RWPE1 (cell line): ENCODE measurements at regions not wholly inside any gene's neighbourhood (a gene's known extent, or its start where the extent isn't known, plus 50 kb on each side); places are given as distances from the start of the nearest gene placed in this dataset.

Source experiments
- CTCF ChIA-PET: fragments of 350-600 bp; sonication (Branson Sonifier 250); formaldehyde crosslinking; extraction: SDS; loops from one replicate; lab custom pipeline; 2021; lab: Yijun Ruan, JAX
- POLR2A ChIA-PET: fragments of 400-600 bp; formaldehyde crosslinking; extraction: SDS; loops from one replicate; lab custom pipeline; 2020; ENCODE audit warnings: antibody characterized with exemption; ENCODE audit not compliant: low non-redundant PET; lab: Yijun Ruan, JAX
- DNase-seq: peaks from one replicate; pipeline ENCODE4 v3.0.0; 2012; ENCODE audit warnings: low spot score
- H3K27ac ChIP-seq: fragments of 450-650 bp; 2 replicates; pipeline ENCODE4 v1.5.1; 2017
- TF ChIP-seq, protein P1 (sequence below): fragments of 450-650 bp; conservative IDR thresholded peaks from 2 replicates; pipeline ENCODE4 v1.5.1; 2017; ENCODE audit warnings: low read depth, mild to moderate bottlenecking

DNA sequence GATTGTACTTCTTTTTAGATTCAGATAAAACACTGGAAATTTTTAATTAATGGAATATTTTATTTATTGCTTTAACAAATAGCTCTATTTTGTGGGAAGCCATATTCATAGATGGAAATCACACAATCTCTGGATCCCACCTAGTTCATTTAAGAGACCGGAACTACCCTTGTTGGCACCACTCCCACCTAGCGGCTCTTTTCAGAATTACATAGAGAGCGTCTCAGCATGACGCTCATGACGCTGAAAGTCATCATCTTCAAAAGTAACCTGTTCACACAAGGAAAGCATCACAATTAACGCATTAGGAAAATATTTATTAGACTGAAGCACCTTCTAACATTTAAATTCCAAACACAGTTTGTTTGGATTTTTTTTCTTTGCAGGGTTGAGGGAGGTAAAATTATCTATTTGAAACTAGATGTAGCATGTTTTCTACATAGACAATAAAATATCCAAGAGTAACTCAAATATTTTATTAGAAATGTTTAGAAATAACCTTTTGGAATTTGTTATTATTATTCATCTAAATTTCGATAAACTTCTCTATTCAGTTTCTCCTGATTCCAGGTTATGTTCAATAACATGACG lies 214.9 kb upstream of the ARRDC4 start:
- TF ChIP-seq, protein P1, sequence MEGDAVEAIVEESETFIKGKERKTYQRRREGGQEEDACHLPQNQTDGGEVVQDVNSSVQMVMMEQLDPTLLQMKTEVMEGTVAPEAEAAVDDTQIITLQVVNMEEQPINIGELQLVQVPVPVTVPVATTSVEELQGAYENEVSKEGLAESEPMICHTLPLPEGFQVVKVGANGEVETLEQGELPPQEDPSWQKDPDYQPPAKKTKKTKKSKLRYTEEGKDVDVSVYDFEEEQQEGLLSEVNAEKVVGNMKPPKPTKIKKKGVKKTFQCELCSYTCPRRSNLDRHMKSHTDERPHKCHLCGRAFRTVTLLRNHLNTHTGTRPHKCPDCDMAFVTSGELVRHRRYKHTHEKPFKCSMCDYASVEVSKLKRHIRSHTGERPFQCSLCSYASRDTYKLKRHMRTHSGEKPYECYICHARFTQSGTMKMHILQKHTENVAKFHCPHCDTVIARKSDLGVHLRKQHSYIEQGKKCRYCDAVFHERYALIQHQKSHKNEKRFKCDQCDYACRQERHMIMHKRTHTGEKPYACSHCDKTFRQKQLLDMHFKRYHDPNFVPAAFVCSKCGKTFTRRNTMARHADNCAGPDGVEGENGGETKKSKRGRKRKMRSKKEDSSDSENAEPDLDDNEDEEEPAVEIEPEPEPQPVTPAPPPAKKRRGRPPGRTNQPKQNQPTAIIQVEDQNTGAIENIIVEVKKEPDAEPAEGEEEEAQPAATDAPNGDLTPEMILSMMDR, result peak; percentile 86
- peak; percentile 43 for DNase-seq
- ChIA-PET CTCF (interaction anchor here (0.6 to 0.9 kb wide), 3 partner anchors 10 to 899 kb away, joined by 3 to 4 read pairs (median 4); no protein-coding TSS in a partner anchor), POLR2A (no interaction called here)
- H3K27ac ChIP-seq, result no peak overlapping the region

DNA sequence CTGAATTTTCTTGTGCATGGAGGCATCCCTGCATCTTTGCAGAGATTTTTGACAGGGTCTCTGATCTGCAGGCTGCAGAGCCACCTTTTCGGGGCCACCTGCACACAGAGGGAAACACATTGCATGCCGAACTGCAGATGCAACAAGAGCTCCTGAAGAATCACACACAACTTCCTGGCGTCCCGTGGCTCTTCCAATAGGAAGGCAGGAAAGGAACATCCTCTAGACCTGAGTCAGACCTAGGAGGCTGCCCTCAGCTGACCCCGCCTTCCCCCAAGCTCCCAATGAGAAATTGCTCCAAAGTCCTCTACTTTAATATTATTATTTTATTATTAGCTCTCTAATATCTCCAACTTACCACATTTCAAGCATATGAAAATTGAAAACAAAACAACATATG lies 213.2 kb upstream of the ARRDC4 start:
- ChIA-PET POLR2A (no interaction called here), CTCF (interaction anchor here (0.6 kb wide), 1 partner anchor 634 kb away, joined by 3 read pairs; no protein-coding TSS in a partner anchor)
- peak; percentile 22 for DNase-seq
- TF ChIP-seq, protein P1, result no peak
- H3K27ac ChIP-seq, result no peak overlapping the region

DNA sequence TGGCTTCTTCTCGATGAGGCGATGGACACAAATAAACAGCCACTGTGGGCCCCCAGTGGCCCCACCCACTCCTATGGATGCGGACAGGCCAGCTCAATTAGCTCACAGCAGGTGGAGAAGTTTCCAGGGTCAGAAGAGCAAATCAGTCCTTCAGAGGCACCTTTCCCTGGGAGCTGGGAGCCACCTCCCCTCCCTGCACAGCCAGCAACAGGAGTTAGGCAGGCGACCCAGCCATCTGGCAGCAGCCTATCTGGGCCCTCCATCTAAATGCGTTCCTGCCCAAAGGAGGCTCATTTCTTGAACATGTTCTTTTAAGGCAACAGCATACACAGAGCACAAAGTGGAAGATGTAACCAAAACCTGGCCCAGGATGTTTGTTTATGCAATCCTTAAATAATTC lies 211.9 kb upstream of the ARRDC4 start:
- DNase-seq, result no peak
- ChIA-PET POLR2A (no interaction called here), CTCF (interaction anchor here (0.6 kb wide), 1 partner anchor 44 kb away, joined by 3 read pairs; no protein-coding TSS in a partner anchor)
- H3K27ac ChIP-seq, result no peak overlapping the region
- TF ChIP-seq, protein P1, result no peak

DNA sequence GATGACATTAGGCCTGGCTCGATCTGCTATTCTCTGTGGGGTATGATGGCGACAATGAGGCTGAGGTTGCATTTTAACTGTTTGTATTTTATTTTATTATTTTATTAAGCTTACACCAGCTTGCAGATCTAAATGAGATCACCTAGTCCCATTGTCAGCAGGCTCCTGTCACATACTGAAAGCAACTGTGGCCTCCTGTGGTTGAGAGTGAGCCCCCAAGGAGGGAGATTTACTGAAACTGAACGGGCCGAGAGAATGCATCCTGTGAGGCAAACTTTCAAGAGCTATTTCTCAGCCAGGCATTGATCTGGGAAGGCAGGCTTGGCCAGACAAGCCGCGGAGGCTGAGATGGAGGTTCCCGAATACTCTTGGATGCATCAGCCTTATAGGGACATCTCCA lies 210.4 kb upstream of the ARRDC4 start:
- ChIA-PET CTCF (no interaction called here), POLR2A (no interaction called here)
- TF ChIP-seq, protein P1, result no peak

DNA sequence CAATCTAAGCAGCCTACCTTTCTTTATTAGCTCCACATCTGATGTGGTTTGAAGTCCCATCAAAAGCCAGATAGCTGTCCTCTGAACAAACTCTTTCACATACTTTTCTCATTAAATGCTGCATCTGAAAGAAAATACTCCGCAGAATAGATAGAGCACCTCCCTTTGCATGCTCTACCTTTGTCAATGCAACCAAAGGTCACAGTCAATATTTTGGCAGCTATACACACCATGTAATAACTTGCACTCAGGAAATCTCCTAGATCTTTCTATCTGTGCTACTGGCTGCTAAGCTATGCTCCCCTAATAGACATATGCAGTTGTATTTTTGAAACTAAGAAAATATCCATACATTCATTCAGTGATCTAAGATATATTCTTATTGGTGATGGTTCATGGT lies 204.8 kb upstream of the ARRDC4 start:
- TF ChIP-seq, protein P1, result no peak
- ChIA-PET POLR2A (no interaction called here), CTCF (interaction anchor here (0.6 to 0.9 kb wide), 2 partner anchors 12 to 1578 kb away, joined by 3 read pairs; no protein-coding TSS in a partner anchor)

More for the DNA sequence above, 210.4 kb upstream of the ARRDC4 start:
- H3K27ac ChIP-seq, result no peak overlapping the region
- no peak for DNase-seq

DNA sequence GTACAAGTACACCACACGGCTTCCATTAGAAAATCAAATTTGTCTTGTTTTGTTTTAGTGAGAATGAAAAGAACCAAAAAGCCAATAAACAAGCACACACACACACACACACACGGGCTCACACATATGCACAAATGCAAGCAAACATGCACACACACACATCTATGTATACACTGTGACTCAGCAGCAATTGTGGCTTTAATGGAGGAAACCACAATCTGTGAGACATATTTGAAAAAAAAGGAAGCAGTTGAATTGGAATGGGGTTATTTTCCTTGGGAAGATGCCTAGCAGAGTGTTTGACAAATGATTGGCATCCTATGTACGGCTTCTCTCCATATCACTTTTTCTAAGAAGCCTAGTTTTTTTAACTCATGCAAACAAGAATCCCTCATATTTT lies 201.1 kb upstream of the ARRDC4 start:
- CTCF ChIA-PET, result no interaction called here
- TF ChIP-seq, protein P1, result no peak
- peak; percentile 41 for DNase-seq
- H3K27ac ChIP-seq, result no peak overlapping the region
- POLR2A ChIA-PET, result no interaction called here

More for the DNA sequence above, 204.8 kb upstream of the ARRDC4 start:
- DNase-seq, result no peak
- no peak overlapping the region for H3K27ac ChIP-seq
